HT-29 (cell line): ENCODE measurements at regions not wholly inside any gene's neighbourhood (a gene's known extent, or its start where the extent isn't known, plus 50 kb on each side); places are given as distances from the start of the nearest gene placed in this dataset.
A peak's percentile ranks its signal among the peaks of the same experiment; 100 is the strongest.
"Not testable (repeated sequence)": the region's sequence is repeated elsewhere in the genome, so short reads cannot be mapped to it uniquely, and the experiment has no call there.

ENCODE experiments used
- DNase-seq: peaks from one replicate; pipeline ENCODE4 v3.0.0-alpha.2; 2015; ENCODE audit warnings: low spot score

DNA sequence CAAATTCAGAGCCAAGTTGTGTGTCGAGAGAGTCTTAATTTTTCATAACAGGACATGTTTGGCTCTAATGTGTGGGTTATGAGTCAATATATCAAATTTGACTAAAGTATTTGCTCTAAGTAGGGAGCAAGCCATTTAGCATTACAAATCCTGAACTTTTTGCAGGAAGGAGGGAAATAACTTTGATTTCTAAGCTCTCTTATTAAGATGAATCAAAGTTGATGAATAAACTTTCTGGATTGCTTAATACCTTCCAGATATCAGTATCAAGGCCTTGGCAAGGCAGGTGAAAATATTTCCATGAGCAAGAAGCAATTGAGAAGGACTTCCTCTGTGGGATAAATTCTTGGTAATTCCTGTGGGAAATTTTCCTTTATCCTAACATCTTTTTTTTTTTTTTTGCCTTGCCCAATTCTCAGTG lies 258.8 kb downstream of the AHR start:
- no peak for DNase-seq

DNA sequence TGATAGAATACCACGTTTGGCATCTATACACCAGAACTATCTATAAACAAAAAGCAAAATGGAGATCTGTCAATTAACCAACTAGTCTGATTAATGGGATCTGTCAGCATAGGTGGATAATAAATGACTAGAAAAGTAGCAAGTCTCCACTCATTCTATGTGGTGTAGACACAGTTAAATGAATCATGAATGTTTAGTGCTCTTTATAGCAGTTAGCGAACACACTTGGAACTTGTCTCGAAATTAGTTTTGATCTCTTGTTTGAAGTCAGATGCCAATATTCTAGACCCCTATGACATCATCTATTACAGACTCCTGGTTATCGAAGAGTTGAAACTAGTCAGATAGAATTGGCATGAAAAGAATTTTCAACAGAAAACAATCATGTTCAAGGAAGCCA lies 259.7 kb downstream of the AHR start:
- peak; percentile 21 for DNase-seq

DNA sequence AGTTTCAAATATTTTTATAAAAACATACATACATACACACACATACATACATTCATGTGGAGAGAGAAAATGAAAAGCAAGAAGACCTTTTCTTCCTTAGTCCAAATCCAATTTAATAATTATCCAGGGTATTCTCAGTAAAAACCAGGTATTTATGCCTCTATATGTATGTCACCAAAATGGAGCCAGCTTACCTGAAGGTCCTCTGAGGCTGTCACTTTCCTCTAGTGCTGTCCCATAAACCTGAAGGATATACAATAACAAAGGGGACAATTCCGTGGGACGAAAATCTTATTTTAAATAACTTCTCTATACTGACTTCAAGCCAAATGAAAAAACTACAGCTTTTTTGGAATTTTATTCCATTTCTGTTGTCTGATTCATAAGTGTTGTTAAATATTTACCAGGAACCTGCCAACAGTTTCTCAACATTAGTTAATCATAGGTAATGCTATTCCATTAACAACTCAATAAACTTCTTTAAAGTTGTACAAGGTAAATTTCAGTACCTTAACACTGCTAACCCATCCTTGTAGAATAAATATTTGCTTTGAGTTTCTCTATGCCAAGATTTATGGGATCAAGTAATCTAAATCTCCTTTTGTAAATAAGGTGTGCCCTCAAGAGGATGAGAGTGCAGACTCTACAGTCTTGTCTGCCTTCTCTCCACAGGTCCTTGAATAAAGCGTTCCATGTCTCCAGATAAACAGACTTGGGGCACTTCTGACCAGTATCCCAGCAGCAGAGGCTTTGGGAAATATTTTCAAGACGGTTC lies 260.3 kb downstream of the AHR start:
- peak; percentile 71 for DNase-seq

DNA sequence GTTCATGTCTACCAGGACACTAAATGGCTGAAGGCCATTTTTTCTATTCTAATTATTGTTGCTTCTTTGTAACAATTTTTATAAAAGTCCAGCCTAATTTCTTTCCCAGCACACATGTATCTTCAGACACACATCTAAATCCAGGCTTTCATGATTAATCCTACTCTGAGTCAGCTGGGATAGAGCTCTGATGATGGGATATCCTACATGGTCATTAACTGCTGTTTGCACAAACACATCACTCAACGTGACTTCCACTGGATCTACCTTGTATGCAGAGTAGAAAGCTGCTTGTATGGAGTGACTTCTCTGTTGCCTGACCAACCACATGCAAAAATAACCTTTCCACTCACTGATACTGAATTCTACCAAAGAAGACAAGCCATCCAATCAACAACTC lies 260.9 kb downstream of the AHR start:
- peak; percentile 60 for DNase-seq

DNA sequence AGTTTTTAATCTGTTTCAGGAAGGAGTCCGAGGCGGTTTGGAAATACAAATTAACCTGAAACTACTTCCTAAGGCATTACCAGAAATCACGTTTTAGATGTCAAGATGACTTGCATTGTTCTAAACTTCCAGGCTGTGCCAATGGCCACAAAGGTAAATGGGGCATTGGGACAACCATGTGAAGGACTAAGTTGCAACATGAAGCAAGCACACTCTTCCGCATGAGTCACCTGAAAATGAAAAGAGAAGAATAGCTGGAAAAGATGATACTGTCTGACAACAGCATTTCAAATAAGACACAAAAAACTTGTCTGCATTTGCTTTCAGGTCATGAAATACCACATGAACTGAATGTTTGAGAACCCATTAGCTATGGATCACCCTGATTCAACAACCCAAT lies 262.1 kb downstream of the AHR start:
- no peak for DNase-seq

DNA sequence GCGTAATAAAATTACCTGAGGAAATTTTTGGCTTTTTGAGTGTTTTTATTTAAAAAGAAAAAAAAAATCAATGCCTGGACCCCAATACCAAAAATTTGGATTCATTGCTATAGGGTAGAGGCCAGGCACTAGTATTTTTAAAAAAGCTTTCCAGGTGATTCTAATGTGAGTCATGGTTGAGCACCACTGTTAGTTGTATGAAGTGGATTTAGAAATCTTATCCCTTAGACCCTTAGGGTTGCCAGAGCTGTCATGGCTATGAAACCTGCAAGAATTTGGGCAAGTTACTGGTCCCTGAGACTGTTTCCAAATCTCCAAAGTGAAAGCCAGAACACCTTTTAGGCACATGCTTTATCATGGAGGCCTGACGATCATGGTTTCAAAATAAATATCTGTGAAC lies 262.5 kb downstream of the AHR start:
- no peak for DNase-seq

DNA sequence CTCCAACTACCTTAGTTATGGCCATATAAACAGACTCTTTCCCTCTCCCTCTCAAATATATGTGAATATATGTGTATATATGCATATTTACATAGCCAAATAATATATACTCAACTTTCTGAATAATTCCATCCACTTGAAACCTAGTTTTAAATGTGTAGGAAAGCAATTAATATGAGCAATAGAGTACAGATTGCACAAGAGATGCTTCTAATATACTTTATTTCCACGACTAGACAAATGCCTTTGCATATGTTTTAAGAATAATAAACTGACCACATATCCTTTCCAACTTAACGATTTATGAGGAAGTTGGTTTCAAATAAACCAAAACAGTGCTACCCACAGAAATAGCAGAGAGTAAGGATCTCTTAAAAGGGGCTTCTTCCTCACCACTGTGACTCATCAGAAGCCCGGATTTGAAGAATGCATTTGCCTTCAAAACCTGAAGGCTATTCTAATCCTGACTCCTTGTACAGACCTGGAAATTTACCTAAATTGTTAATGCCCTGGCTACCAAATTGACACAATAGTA lies 266.3 kb downstream of the AHR start:
- DNase-seq: no peak

DNA sequence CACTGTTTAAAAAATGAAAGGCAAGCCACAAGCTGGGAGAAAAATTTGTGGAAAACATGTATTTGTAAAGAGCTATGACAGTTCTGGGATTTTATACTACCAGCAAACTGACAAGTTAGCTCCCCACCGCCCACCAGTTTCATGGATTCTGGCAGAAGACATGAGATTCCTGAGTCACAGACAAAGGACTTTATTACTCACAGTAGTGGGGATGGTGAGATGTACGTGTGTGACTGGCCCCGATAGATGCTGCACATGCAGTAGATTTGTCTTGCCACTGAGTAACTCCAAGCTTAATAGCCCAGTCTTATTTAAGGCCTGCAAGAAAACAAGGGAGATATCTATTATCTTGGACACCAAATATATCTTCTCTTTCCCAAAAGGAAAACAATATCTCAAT lies 281.7 kb downstream of the AHR start:
- no peak for DNase-seq

DNA sequence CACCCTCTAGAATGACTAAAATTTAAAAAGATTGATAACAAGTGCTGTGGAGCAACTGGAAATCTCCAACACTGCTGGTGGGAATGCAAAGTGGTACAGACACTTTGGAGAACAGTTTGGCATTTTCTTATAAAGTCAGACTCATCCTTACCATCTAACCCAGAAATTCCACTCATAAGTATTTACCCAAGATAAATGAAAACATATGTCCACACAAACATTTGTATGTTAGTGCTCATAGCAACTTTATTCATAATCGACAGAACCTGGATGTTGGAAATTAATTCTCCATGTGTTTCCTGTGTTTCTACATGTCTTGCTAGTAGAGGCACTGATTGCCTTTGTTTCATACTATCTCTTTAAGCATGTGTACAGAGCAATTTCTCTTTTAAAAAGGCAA lies 282.4 kb downstream of the AHR start:
- DNase-seq: no peak

DNA sequence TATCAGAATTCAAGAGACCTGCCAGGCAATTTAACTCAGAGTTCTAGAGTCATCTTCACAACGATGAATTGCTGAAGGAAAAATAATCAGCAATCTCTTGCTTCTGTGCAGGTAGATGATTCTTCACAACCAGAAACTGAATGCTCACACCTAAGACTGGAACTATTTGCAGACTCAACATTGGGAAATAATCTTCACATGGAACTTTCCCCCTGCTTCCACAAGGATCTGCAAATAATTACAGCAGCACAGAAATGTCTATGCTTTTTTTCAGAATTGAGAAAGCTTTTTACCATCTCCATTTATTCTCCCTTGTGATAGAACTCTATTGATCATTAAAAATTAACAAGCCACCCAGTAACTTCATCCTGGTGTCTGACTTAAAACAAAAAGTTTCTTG lies 282.8 kb downstream of the AHR start:
- no peak for DNase-seq

DNA sequence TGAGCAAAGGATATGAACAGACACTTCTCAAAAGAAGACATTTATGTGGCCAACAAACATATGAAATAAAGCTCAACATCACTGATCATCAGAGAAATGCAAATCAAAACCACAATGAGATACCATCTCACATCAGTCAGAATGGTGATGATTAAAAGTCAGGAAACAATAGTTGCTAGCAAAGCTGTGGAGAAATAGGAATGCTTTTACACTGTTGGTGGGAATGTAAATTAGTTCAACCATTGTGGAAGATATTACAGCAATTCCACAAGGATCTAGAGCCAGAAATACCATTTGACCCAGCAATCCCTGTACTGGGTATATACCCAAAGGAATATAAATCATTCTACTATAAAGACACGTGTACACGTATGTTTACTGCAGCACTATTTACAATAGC lies 284.2 kb downstream of the AHR start:
- not testable (repeated sequence) for DNase-seq

DNA sequence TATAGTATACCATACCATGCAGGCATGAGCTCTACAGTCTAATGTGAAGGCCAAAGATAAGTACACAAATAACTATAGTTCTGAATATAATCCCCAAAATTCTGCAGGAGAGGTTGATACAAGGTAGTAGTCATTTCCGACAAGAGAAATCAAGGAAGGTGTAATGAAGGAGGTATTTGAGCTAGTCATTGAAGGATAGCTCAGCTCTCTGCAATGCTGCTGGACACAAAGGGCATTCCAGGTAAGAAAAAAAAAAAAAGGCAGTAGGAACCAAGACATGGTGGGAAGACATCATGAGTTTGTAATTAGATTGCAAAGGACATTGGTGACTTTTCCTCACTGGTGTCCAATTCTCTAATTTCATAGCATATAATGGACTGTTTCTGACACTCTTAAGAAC lies 285.3 kb downstream of the AHR start:
- no peak for DNase-seq

DNA sequence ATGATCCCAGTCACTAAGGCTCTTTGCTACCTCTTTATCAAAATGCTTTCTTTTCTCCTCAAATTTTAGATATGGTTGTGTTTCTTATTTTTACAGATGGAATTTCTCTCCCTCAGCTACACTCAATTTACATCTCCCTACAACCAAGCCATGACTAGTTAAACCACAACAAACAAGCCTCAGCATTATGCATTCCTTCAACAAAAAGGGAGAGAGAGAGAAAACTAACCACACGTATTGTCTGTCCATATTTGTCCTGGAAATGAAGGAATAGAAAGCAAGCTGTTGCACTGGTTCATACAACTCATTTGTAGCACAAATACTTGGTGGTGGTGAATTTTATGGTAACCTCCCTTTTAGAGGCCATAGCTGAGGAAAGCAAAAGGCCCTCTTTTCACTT lies 286.4 kb downstream of the AHR start:
- DNase-seq: no peak

DNA sequence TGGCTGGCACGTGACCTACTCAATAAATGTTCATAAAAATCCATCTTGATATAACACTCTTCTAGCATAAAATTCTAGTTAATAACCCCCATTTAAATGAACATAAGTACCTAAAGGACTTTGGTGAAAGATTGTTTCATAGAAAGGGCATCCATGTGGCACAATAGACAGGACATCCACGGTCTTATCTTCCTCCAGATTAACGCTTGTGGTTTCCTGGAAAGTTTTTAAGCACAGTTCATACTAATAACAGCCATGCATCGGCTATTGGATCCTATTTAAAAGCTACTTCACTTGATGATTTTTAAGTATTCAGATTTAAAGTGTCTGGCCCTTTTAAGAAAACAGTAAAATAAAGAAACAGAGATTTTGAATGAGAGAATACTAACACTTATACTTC lies 288.3 kb downstream of the AHR start:
- no peak for DNase-seq

DNA sequence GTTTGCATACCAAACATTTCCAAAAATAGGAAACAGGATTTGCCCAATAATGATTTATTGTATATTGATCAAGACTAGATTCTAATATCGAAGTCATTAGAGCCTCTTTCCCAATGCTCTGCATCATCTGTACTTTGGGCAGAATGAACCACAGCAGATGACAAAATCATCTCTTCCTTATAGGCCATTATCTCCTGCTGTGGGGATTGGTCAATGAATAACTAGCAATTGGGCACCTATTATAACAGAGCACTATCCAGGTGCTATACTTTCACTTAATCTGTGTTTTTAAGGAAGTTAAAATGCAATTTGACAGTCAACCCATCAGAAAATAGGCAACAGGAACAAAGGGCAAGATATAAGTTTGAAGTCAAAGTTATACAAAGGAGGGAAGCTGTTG lies 290.3 kb downstream of the AHR start:
- no peak for DNase-seq

DNA sequence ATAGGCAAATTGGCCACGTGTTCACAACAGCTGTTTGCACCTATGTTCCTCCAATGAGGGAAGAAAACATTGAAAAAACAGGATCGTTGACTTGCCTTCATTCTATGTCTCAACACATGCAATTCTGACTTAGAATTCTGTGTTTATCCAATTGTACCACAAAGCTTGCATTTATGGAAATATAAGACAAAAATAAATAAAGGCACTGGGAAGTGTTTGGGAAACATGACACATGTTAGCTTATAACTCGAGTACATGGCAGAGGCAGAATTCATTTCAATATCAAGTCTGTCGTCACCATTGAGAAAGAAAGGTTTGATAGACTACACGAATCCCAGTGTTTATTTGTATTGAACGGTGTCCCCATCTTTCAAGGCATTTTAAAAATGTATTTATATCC lies 291.2 kb downstream of the AHR start:
- no peak for DNase-seq

DNA sequence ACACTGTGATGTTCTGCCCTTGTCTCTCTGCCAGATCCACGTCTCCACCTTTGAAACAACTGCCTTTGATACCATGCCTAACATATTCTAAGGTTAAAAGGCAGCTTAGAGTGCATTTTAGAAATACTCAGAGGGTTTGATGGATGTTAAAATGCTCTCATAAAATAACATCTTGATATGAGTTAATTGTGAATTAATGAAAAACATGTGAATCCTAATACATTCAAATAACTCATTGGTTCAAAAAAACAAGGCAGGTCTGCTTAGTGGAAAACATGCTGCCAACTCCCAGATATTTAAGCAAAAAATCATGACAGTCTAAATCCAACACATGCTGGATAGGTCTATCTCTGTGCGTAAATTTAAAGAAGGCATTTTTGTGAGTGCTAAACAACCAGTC lies 291.8 kb downstream of the AHR start:
- no peak for DNase-seq

DNA sequence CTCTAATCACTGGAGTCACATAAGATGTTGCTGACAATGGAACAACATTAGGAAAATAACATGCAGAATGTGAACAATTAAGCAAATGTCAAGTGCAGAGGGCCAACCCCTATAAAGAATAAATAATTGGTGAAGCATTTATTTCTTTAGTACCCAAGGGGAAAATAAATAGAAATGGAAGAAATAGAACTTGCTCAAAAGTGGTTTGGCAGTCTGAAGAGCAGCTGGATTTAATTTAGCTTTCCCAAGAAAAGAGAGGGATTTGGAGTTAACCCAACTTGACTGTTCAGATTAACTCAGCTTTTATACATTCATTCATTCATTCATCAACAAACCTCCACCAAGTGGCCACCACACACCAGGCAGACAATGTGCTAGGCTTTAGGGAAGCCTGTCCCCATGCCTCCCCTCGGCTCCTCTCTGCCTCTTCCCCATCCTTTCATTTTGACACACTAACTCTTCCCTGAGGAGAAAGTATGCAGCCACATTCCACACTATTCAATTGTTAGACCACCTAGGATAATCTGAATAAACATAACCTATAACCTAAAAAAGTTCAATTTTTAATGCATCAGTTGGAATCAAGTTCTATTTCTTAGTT lies 295.5 kb downstream of the AHR start:
- DNase-seq: no peak

DNA sequence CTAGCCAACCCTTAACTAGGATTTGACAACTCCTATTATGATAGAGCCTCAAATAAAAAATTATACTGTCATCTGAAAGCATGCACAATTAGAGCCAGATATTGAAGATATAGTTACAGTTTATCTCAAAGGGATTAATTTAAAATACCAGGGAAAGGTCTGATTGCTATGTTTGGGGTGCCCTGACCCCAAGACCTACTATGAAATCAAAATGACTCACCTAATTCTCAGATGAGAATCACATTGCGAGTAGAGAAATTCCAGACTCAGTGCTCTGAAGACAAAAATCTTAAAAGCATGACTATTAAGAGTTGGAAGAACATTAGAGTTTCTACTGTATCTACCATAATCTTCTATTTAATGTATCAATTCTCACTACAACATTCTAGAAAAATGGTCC lies 297.1 kb downstream of the AHR start:
- no peak for DNase-seq

DNA sequence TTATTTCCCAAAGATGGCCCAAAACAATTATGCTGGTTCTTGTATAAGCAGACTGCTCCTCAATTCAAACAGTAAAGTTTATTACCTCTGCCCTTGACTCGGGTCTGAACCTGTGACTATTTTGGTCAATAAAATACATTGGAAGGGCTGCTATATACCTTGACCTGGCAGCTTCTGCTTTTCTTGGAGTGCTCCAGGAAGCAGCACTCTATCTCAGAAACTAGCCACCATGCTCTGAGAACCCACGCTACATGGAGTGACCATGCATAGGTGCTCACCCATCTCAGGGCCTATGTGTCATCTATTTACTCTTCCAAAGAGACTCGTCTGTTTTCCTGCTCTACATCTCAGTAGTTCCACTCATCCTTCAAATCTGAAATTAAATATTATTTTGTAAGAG lies 299.9 kb downstream of the AHR start:
- no peak for DNase-seq

DNA sequence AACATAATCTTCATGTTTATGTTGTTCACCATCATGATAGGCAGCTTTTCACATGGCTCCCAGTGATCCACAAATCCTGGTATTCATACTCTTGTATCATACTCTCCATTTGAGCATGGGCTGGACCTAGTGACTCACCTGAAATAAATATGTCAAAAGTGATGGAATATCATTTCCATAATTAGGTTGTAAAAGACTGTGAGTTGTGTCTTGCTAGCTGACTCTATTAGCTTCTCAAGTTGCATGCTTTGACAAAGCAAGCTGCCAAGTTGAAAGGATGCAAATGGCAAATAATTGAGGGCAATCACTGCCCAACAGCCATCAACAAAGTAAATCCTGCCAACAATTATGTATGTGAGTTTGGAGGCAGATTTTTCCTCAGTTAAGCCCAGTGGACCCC lies 300.4 kb downstream of the AHR start:
- no peak for DNase-seq

DNA sequence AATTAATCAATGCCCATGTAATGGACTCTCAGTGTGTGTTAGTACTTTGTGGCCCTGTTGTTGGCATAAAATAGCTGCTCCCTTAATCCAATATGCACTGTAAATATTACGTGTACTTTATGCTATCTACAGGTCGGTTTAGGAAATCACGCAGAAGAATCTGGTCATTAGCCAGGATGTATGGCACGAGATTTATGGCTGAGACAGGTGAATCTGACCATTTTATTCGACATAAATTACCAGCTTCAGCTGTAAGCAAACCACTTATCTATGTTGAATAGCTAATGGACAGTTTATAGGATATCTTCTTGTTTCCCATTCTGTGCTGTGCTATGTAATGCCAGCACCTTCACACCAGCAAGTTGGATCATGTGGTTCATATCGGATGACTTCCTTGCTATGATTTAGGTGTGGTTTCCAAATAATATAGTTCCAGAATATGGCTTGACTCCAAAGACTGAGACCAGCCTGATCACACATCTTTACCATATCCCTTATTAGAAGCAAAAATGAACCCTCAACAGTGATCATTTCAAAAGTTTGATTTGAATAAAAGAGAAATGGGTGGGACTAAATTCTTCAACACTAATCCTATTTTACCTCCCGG lies 301.4 kb downstream of the AHR start:
- peak; percentile 84 for DNase-seq

DNA sequence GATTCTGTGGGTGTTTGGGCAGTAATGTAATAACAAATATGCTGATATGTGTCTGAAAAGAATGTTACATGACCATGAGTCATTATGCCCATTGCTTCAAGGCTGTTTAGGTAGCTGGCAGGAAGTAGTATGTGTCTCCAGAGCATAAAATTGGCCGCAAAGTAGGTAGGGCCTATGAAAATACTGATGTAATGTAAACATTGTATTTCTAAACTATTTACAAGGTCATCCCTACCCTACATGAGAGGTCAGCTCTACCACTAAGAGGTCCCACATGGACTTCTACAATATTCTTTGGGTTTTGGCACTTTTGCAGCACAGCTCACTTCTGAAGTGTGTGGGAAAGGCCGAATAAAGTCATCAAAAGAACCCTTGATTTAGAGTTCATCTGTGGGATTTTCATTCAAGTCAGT lies 301.9 kb downstream of the AHR start:
- DNase-seq: no peak
